GM23338 (cell line): ENCODE measurements at regions not wholly inside any gene's neighbourhood (a gene's known extent, or its start where the extent isn't known, plus 50 kb on each side); places are given as distances from the start of the nearest gene placed in this dataset.

ENCODE experiments used
- EZH2phosphoT487 ChIP-seq: fragments of 200-600 bp; sonication (generic); IDR thresholded peaks from one replicate; pipeline ENCODE4 v1.8.1; 2018; ENCODE audit warnings: antibody characterized with exemption; ENCODE audit not compliant: unreplicated experiment
- JUNB ChIP-seq: IDR thresholded peaks from one replicate; pipeline ENCODE4 v1.6.1; 2016; ENCODE audit warnings: antibody characterized with exemption; ENCODE audit not compliant: unreplicated experiment
- POLR2AphosphoS5 ChIP-seq: IDR thresholded peaks from 2 replicates; pipeline ENCODE4 v1.6.1; 2016; ENCODE audit warnings: antibody characterized with exemption, low read depth
- ZNF114 ChIP-seq: fragments of 250-450 bp; sonication (Bioruptor Pico); IDR thresholded peaks from 2 replicates; pipeline ENCODE4 v1.5.0; 2020; ENCODE audit warnings: mild to moderate bottlenecking, moderate library complexity
- TF ChIP-seq, protein P1 (sequence below), 2 experiments: fragments of 200-600 bp in 1 of 2; sonication (generic) in 1 of 2; conservative IDR thresholded peaks; 2 replicates each; pipeline versions ENCODE4 v1.5.1 to v1.6.1; 2016 to 2017; ENCODE audit warnings: antibody characterized with exemption in 2 of 2, low read depth in 2 of 2, mild to moderate bottlenecking in 2 of 2, moderate library complexity in 1 of 2

DNA sequence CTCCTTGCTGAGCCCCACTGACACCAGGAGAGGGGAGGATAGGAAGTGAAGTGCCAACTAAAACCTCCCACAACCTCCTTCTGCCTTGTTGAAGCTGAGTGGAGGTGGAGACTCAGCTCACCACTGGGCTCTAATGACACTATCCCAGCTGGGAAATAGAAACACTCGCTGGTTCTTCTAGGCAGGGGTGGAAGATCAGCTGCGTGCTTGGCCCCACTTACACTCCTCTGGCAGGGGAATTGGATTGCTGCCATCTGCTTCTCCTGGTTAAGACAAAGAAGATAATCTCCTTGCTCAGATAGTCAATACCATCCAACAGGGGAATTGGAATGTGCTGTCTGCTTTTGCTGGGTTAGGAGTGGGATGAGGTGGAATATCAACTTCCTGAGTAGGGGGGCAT is 392.5 kb downstream of the ZNF674 start:
- TF ChIP-seq, protein P1, sequence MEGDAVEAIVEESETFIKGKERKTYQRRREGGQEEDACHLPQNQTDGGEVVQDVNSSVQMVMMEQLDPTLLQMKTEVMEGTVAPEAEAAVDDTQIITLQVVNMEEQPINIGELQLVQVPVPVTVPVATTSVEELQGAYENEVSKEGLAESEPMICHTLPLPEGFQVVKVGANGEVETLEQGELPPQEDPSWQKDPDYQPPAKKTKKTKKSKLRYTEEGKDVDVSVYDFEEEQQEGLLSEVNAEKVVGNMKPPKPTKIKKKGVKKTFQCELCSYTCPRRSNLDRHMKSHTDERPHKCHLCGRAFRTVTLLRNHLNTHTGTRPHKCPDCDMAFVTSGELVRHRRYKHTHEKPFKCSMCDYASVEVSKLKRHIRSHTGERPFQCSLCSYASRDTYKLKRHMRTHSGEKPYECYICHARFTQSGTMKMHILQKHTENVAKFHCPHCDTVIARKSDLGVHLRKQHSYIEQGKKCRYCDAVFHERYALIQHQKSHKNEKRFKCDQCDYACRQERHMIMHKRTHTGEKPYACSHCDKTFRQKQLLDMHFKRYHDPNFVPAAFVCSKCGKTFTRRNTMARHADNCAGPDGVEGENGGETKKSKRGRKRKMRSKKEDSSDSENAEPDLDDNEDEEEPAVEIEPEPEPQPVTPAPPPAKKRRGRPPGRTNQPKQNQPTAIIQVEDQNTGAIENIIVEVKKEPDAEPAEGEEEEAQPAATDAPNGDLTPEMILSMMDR (conservative IDR thresholded peaks at IDR 0.05; ENCODE audit: low read depth in 2 of 2) = no peak
- TF ChIP-seq JUNB = no peak
- TF ChIP-seq POLR2AphosphoS5 = no peak
- no peak for TF ChIP-seq EZH2phosphoT487
- no peak for TF ChIP-seq ZNF114 (CRISPR knock-in tag)
